K562 (cell line): ENCODE measurements at regions not wholly inside any gene's neighbourhood (a gene's known extent, or its start where the extent isn't known, plus 50 kb on each side); places are given as distances from the start of the nearest gene placed in this dataset.

ENCODE experiments used
- ATAC-seq: fragments of 200-7000 bp; cut with Tn5 transposase; 3 replicates; pipeline ENCODE4 v1.9.1; 2020; ENCODE audit warnings: moderate library complexity
- BruUV-seq: library from RNA; stranded (reverse); fragments of 400-500 nt; replicated peaks from 2 replicates; lab custom pipeline; 2021; lab: Mats Ljungman, UMichigan
- CTCF ChIA-PET: fragments of 300-600 bp; formaldehyde crosslinking; extraction: SDS; loops from one replicate; lab custom pipeline; 2021; ENCODE audit warnings: low intra/inter-chr PET ratio; lab: Yijun Ruan, JAX
- POLR2A ChIA-PET: fragments of 300-600, 350-650 bp; sonication (Branson Sonifier 250); formaldehyde crosslinking; extraction: SDS; loops from one replicate; lab custom pipeline; 2021; ENCODE audit warnings: antibody characterized with exemption, inconsistent platforms; lab: Yijun Ruan, JAX
- DNase-seq, 4 experiments: peaks; one replicate each; pipeline versions ENCODE4 v3.0.0 to v3.0.0-alpha.2; 2011 to 2018; ENCODE audit warnings: low spot score in 3 of 4, mixed read lengths in 3 of 4; ENCODE audit errors: extremely low read depth in 1 of 4
- FAIRE-seq: peaks from 2 replicates; lab custom pipeline; 2011; peaks lifted over from hg19 to GRCh38; lab: Jason Lieb, UNC
- H2AFZ ChIP-seq: 2 replicates; pipeline ENCODE4 v1.6.0; 2011; ENCODE audit warnings: low read depth, low read length, control low read depth, inconsistent platforms
- H3K27ac ChIP-seq: fragments of 200-600 bp; 3 replicates; pipeline ENCODE4 v1.8.0; 2011; ENCODE audit warnings: low read depth, mild to moderate bottlenecking, control low read depth, inconsistent platforms, low read length, moderate library complexity, mixed read lengths; ENCODE audit errors: extremely low read depth
- H3K27me3 ChIP-seq, 2 experiments: fragments of 300-600 bp in 1 of 2; 2 replicates in 1 of 2; 3 replicates in 1 of 2; pipeline versions ENCODE4 v1.6.0 to v1.8.0; 2011; ENCODE audit warnings: inconsistent platforms in 2 of 2, low read length in 2 of 2, mild to moderate bottlenecking in 1 of 2, mixed read lengths in 1 of 2, moderate library complexity in 1 of 2; ENCODE audit not compliant: control insufficient read depth in 2 of 2, insufficient read depth in 2 of 2
- H3K36me3 ChIP-seq: fragments of 300-600 bp; 3 replicates; pipeline ENCODE4 v1.8.0; 2011; ENCODE audit warnings: mild to moderate bottlenecking, low read length, inconsistent platforms; ENCODE audit not compliant: control insufficient read depth, insufficient read depth
- H3K4me1 ChIP-seq, 2 experiments: fragments of 200-600 bp in 1 of 2; replicated peaks in 1 of 2; 2 replicates in 1 of 2; 3 replicates in 1 of 2; pipeline versions ENCODE4 v1.5.1 to v1.8.0; 2011; ENCODE audit warnings: inconsistent platforms in 2 of 2, low read length in 2 of 2, mild to moderate bottlenecking in 1 of 2, mixed read lengths in 1 of 2, moderate library complexity in 1 of 2; ENCODE audit not compliant: control insufficient read depth in 2 of 2, insufficient read depth in 2 of 2
- H3K4me2 ChIP-seq: 2 replicates; pipeline ENCODE4 v1.6.1; 2011; ENCODE audit warnings: low read length, control low read depth, inconsistent platforms, mixed read lengths; ENCODE audit not compliant: insufficient read depth
- H3K4me3 ChIP-seq: fragments of 200-600 bp; sonication (generic), shearing (Covaris generic); 2 replicates; pipeline ENCODE4 v1.5.1; 2016; ENCODE audit warnings: control low read depth, inconsistent platforms
- H3K79me2 ChIP-seq: fragments of 200-600 bp; 3 replicates; pipeline ENCODE4 v1.8.0; 2011; ENCODE audit warnings: low read length, inconsistent platforms; ENCODE audit not compliant: control insufficient read depth, insufficient read depth
- H3K9ac ChIP-seq, 2 experiments: 2 replicates each; pipeline versions ENCODE4 v1.6.0 to v1.6.1; 2011; ENCODE audit warnings: low read depth in 2 of 2, low read length in 2 of 2, control low read depth in 1 of 2, inconsistent platforms in 1 of 2, mild to moderate bottlenecking in 1 of 2, mixed read lengths in 1 of 2; ENCODE audit not compliant: insufficient read depth in 1 of 2
- H3K9me1 ChIP-seq: one replicate; pipeline ENCODE4 v1.6.0; 2011; ENCODE audit warnings: inconsistent platforms, mild to moderate bottlenecking, low read length, moderate library complexity; ENCODE audit not compliant: control insufficient read depth, insufficient read depth
- H3K9me3 ChIP-seq: replicated peaks from 2 replicates; pipeline ENCODE4 v1.5.1; 2011; ENCODE audit warnings: low read depth, low read length, inconsistent platforms; ENCODE audit not compliant: control insufficient read depth, insufficient read depth
- H4K20me1 ChIP-seq: replicated peaks from 2 replicates; pipeline ENCODE4 v1.6.1; 2011; ENCODE audit warnings: low read length, inconsistent platforms, mixed read lengths; ENCODE audit not compliant: control insufficient read depth, insufficient read depth
- FIP1L1 ChIP-seq: fragments of 200-400 bp; formaldehyde crosslinking; IDR thresholded peaks from 2 replicates; pipeline ENCODE4 v1.6.1; 2018; ENCODE audit warnings: mild to moderate bottlenecking, low read depth, low read length; ENCODE audit not compliant: poor library complexity, severe bottlenecking
- GATAD2A ChIP-seq: fragments of 450-650 bp; IDR thresholded peaks from 2 replicates; pipeline ENCODE4 v1.6.1; 2017
- HNRNPH1 ChIP-seq: fragments of 200-400 bp; formaldehyde crosslinking; optimal IDR thresholded peaks from 2 replicates; pipeline ENCODE3; 2017; ENCODE audit warnings: low read depth, mild to moderate bottlenecking, low read length, moderate library complexity
- KHSRP ChIP-seq: fragments of 450-650 bp; IDR thresholded peaks from 2 replicates; pipeline ENCODE4 v1.6.1; 2017
- KLF1 ChIP-seq: fragments of 450-650 bp; IDR thresholded peaks from 2 replicates; pipeline ENCODE4 v1.6.1; 2016; ENCODE audit warnings: missing genetic modification characterization, missing compliant biosample characterization
- MTF1 ChIP-seq: fragments of 250-450 bp; sonication (Bioruptor Pico); IDR thresholded peaks from 2 replicates; pipeline ENCODE4 v1.9.0; 2021; ENCODE audit warnings: moderate library complexity, mild to moderate bottlenecking, inconsistent platforms, borderline replicate concordance
- NR1H2 ChIP-seq: sonication (generic); formaldehyde crosslinking; IDR thresholded peaks from 2 replicates; pipeline ENCODE4 v1.4.0; 2020; ENCODE audit warnings: mild to moderate bottlenecking, missing genetic modification reagents
- PTBP1 ChIP-seq: fragments of 200-400 bp; formaldehyde crosslinking; IDR thresholded peaks from 2 replicates; pipeline ENCODE4 v1.6.1; 2017; ENCODE audit warnings: low read depth, low read length
- SMARCA4 ChIP-seq: fragments of 450-650 bp; IDR thresholded peaks from 2 replicates; pipeline ENCODE4 v1.6.1; 2016
- TAF9B ChIP-seq: fragments of 450-650 bp; IDR thresholded peaks from 2 replicates; pipeline ENCODE4 v1.6.1; 2018; ENCODE audit warnings: mild to moderate bottlenecking; ENCODE audit not compliant: partially characterized antibody
- TAL1 ChIP-seq: fragments of 450-650 bp; IDR thresholded peaks from 2 replicates; pipeline ENCODE4 v1.6.1; 2016; ENCODE audit warnings: mild to moderate bottlenecking
- XRCC3 ChIP-seq: fragments of 450-650 bp; IDR thresholded peaks from 2 replicates; pipeline ENCODE4 v1.6.1; 2017; ENCODE audit warnings: mild to moderate bottlenecking, moderate library complexity
- ZFP36 ChIP-seq: fragments of 150-350 bp; IDR thresholded peaks from 2 replicates; pipeline ENCODE4 v1.6.1; 2018; ENCODE audit warnings: low read length, low read depth; ENCODE audit not compliant: partially characterized antibody
- ZNF274 ChIP-seq: IDR thresholded peaks from 2 replicates; pipeline ENCODE4 v1.6.1; 2011; ENCODE audit warnings: low read depth, mild to moderate bottlenecking, low read length, moderate library complexity, borderline replicate concordance
- WGBS: fragments of 100-300 bp; shearing (Covaris generic); methylation state at CpG from one replicate; pipeline ENCODE4 v1.1.6; 2016; ENCODE audit warnings: low coverage, mixed read lengths; ENCODE audit not compliant: insufficient coverage; ENCODE audit errors: missing lambda C conversion rate; 5-methylcytosine and 5-hydroxymethylcytosine counted together
- in situ Hi-C: fragments of 300-500 bp; cut with MboI; formaldehyde crosslinking; loops from 4 replicates; pipeline ENCODE4 v1.15.0; 2018; ENCODE audit warnings: inconsistent platforms, mixed read lengths
- intact Hi-C: fragments of 100-400 bp; cut with micrococcal nuclease; formaldehyde crosslinking; loops from 2 replicates; pipeline ENCODE4 v1.14.2; 2022
- TF ChIP-seq, protein P1 (sequence below): fragments of 450-650 bp; formaldehyde crosslinking; IDR thresholded peaks from 2 replicates; pipeline ENCODE4 v1.4.0; 2022; ENCODE audit warnings: mild to moderate bottlenecking, moderate library complexity
- TF ChIP-seq, protein P2 (sequence below): fragments of 250-450 bp; sonication (Bioruptor Pico); IDR thresholded peaks from 2 replicates; pipeline ENCODE4 v1.8.0; 2022; ENCODE audit warnings: moderate library complexity, mild to moderate bottlenecking, inconsistent platforms

DNA sequence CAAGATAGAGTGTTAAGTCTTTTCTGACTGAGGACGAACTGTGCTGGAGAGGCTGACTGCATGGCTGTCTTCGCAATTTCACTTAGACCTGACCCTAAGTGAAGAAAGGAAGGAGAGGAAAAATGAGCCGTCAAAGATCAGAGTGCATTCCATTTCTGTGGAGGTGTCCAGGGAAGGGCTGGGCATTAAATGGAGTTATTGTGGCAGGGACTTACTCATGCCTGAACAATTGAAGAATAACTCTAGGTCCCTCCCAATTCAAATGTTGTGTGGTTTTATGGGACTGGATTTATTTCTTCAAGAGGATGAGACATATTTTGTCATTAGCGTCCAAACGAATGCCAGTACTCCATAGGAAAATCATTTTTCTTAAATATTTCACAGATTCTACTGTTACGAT lies 187.3 kb upstream of the CFAP20DC start:
- no peak overlapping the region for H3K4me3 ChIP-seq
- no peak overlapping the region for H2AFZ ChIP-seq
- ChIA-PET CTCF (no interaction called here), POLR2A (interaction anchor here (0.6 kb wide), 1 partner anchor 78 kb away, joined by 3 read pairs; no protein-coding TSS in a partner anchor)
- H3K27me3 ChIP-seq, result no peaks in the 10 kb centered on the region; a peak in 1 of 5 replicates
- no TSS peak for BruUV-seq
- H3K36me3 ChIP-seq, result no peaks in the 10 kb centered on the region
- H3K9ac ChIP-seq, result no peak overlapping the region
- TF ChIP-seq NR1H2, result no peak
- TF ChIP-seq ZNF274, result no peak
- no peak for TF ChIP-seq MTF1 (CRISPR knock-in tag)
- TF ChIP-seq XRCC3, result no peak
- TF ChIP-seq HNRNPH1, result no peak
- TF ChIP-seq GATAD2A, result no peak
- TF ChIP-seq TAF9B, result no peak
- TF ChIP-seq KHSRP, result no peak
- no peak overlapping the region for H3K4me2 ChIP-seq
- ATAC-seq (no peak), FAIRE-seq (no peak), DNase-seq (no peak)
- H3K27ac ChIP-seq, result no peak overlapping the region
- H3K4me1 ChIP-seq, result no peaks in the 10 kb centered on the region
- H3K79me2 ChIP-seq, result no peaks in the 10 kb centered on the region
- no peaks in the 10 kb centered on the region for H4K20me1 ChIP-seq
- in situ Hi-C loops, result no loop called here
- intact Hi-C loops, result no loop called here
- no peaks in the 10 kb centered on the region for H3K9me3 ChIP-seq
- WGBS, result 0% methylated on average over 5 of the region's 6 CpGs
- no peaks in the 10 kb centered on the region for H3K9me1 ChIP-seq

DNA sequence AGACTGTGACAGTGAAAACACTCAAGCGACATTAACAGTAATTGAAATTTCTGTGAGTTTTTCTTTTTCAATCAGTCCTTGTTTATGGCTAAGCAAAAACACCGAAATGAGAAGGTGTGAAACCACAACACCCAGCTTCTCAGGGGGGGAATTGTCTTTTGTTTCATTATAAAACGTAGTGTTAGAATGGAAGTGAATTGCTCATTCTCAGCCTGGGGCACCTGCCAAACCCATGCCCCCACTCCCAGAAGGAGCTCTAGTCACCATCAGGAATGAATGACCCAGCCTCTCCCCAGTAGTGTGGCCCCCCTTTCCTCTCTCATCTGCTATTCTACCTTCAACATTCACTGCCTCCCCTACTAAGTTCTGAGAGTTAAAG lies 185.8 kb upstream of the CFAP20DC start:
- no peaks in the 10 kb centered on the region for H3K9me3 ChIP-seq
- H3K9ac ChIP-seq, result no peak overlapping the region
- no peak overlapping the region for H2AFZ ChIP-seq
- ATAC-seq (no peak), FAIRE-seq (no peak), DNase-seq (no peak)
- BruUV-seq, result no TSS peak
- no peak overlapping the region for H3K4me2 ChIP-seq
- CTCF ChIA-PET, result no interaction called here
- no peaks in the 10 kb centered on the region; a peak in 1 of 5 replicates for H3K27me3 ChIP-seq
- H3K4me3 ChIP-seq, result no peak overlapping the region
- no peaks in the 10 kb centered on the region for H3K9me1 ChIP-seq
- H4K20me1 ChIP-seq, result no peaks in the 10 kb centered on the region
- 0% methylated on average over 3 of the region's 3 CpGs for WGBS
- H3K27ac ChIP-seq, result no peak overlapping the region
- no peaks in the 10 kb centered on the region for H3K4me1 ChIP-seq
- intact Hi-C loops, result no loop called here
- POLR2A ChIA-PET, result interaction anchor here (1.0 kb wide), 1 partner anchor 10 kb away, joined by 7 read pairs; no protein-coding TSS in a partner anchor
- no peaks in the 10 kb centered on the region for H3K36me3 ChIP-seq
- no peaks in the 10 kb centered on the region for H3K79me2 ChIP-seq
- in situ Hi-C loops, result no loop called here
- TF ChIP-seq TAL1 (no peak), ZFP36 (no peak), SMARCA4 (no peak), FIP1L1 (no peak), KLF1 (tag) (no peak), PTBP1 (no peak)
- TF ChIP-seq, protein P1, sequence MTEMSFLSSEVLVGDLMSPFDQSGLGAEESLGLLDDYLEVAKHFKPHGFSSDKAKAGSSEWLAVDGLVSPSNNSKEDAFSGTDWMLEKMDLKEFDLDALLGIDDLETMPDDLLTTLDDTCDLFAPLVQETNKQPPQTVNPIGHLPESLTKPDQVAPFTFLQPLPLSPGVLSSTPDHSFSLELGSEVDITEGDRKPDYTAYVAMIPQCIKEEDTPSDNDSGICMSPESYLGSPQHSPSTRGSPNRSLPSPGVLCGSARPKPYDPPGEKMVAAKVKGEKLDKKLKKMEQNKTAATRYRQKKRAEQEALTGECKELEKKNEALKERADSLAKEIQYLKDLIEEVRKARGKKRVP (CRISPR knock-in tag), result no peak
- TF ChIP-seq, protein P2, sequence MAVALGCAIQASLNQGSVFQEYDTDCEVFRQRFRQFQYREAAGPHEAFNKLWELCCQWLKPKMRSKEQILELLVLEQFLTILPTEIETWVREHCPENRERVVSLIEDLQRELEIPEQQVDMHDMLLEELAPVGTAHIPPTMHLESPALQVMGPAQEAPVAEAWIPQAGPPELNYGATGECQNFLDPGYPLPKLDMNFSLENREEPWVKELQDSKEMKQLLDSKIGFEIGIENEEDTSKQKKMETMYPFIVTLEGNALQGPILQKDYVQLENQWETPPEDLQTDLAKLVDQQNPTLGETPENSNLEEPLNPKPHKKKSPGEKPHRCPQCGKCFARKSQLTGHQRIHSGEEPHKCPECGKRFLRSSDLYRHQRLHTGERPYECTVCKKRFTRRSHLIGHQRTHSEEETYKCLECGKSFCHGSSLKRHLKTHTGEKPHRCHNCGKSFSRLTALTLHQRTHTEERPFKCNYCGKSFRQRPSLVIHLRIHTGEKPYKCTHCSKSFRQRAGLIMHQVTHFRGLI, result no peak
